ENCODE measurements at regions not wholly inside any gene's neighbourhood (a gene's known extent, or its start where the extent isn't known, plus 50 kb on each side); places are given as distances from the start of the nearest gene placed in this dataset.

- DNase-seq (ENCODE audit: low spot score): peak; percentile 78
Measured at GRCh38 chr2:37471994-37472393, 127.6 kb downstream of the QPCT start.

GRCh38 chr2:37472959-37473358 is 128.5 kb downstream of the QPCT start:
- peak; percentile 65 for DNase-seq (ENCODE audit: low spot score)

- DNase-seq (ENCODE audit: low spot score): no peak
Measured at GRCh38 chr2:37476411-37476810, 132.0 kb downstream of the QPCT start.

- DNase-seq (ENCODE audit: low spot score): no peak
Measured at GRCh38 chr2:37477921-37478320, 133.5 kb downstream of the QPCT start.

- DNase-seq (ENCODE audit: low spot score): no peak
Measured at GRCh38 chr2:37481244-37481643, 136.8 kb downstream of the QPCT start.

- no peak for DNase-seq (ENCODE audit: low spot score)
Measured at GRCh38 chr2:37489041-37489456, 144.6 kb downstream of the QPCT start.

- DNase-seq (ENCODE audit: low spot score): no peak
Measured at GRCh38 chr2:37489536-37489935, 145.1 kb downstream of the QPCT start.

- no peak for DNase-seq (ENCODE audit: low spot score)
Measured at GRCh38 chr2:37493425-37493824, 149.0 kb downstream of the QPCT start.

- DNase-seq (ENCODE audit: low spot score): no peak
Measured at GRCh38 chr2:37499113-37499512, 154.7 kb downstream of the QPCT start.

GRCh38 chr2:37500031-37500430 is 155.6 kb downstream of the QPCT start:
- DNase-seq (ENCODE audit: low spot score): no peak

GRCh38 chr2:37501113-37501512 is 156.7 kb downstream of the QPCT start:
- no peak for DNase-seq (ENCODE audit: low spot score)

- peak; percentile 27 for DNase-seq (ENCODE audit: low spot score)
Measured at GRCh38 chr2:37506407-37507050, 162.1 kb downstream of the QPCT start.

- DNase-seq (ENCODE audit: low spot score): no peak
Measured at GRCh38 chr2:37507051-37507410, 162.6 kb downstream of the QPCT start.

GRCh38 chr2:37507703-37508102 is 163.3 kb downstream of the QPCT start:
- no peak for DNase-seq (ENCODE audit: low spot score)

- DNase-seq (ENCODE audit: low spot score): no peak
Measured at GRCh38 chr2:37512971-37513370, 158.5 kb downstream of the CDC42EP3 start.

GRCh38 chr2:37523814-37524362 is 147.6 kb downstream of the CDC42EP3 start:
- no peak for DNase-seq (ENCODE audit: low spot score)

- DNase-seq (ENCODE audit: low spot score): peak; percentile 19
Measured at GRCh38 chr2:37526323-37526722, 145.1 kb downstream of the CDC42EP3 start.

- no peak for DNase-seq (ENCODE audit: low spot score)
Measured at GRCh38 chr2:37526856-37527255, 144.6 kb downstream of the CDC42EP3 start.

GRCh38 chr2:37527361-37527760 is 144.1 kb downstream of the CDC42EP3 start:
- DNase-seq (ENCODE audit: low spot score): no peak

GRCh38 chr2:37529830-37530415 is 141.5 kb downstream of the CDC42EP3 start:
- no peak for DNase-seq (ENCODE audit: low spot score)

GRCh38 chr2:37532503-37532902 is 138.9 kb downstream of the CDC42EP3 start:
- DNase-seq (ENCODE audit: low spot score): no peak

GRCh38 chr2:37537316-37537715 is 134.1 kb downstream of the CDC42EP3 start:
- no peak for DNase-seq (ENCODE audit: low spot score)

- DNase-seq (ENCODE audit: low spot score): no peak
Measured at GRCh38 chr2:37541516-37541915, 129.9 kb downstream of the CDC42EP3 start.

GRCh38 chr2:37543999-37544557 is 127.4 kb downstream of the CDC42EP3 start:
- no peak for DNase-seq (ENCODE audit: low spot score)
